ENCODE measurements at regions not wholly inside any gene's neighbourhood (a gene's known extent, or its start where the extent isn't known, plus 50 kb on each side); places are given as distances from the start of the nearest gene placed in this dataset.

- TF ChIP-seq RARB (CRISPR knock-in tag; IDR thresholded peaks at IDR 0.05): no peak
- TF ChIP-seq GLIS3 (CRISPR knock-in tag; IDR thresholded peaks at IDR 0.05): no peak
- TF ChIP-seq SNAI2 (CRISPR knock-in tag; IDR thresholded peaks at IDR 0.05): no peak
- no peak for TF ChIP-seq TOX (CRISPR knock-in tag; IDR thresholded peaks at IDR 0.05; ENCODE audit: borderline replicate concordance)
- TF ChIP-seq BACH2 (CRISPR knock-in tag; IDR thresholded peaks at IDR 0.05; ENCODE audit: borderline replicate concordance): no peak
- TF ChIP-seq ARNTL (CRISPR knock-in tag; IDR thresholded peaks at IDR 0.05; ENCODE audit: borderline replicate concordance, low read depth): no peak
- no peak for TF ChIP-seq ZFP3 (CRISPR knock-in tag; IDR thresholded peaks at IDR 0.05)
- TF ChIP-seq ZC3H10 (CRISPR knock-in tag; IDR thresholded peaks at IDR 0.05): no peak
- TF ChIP-seq CREB5 (CRISPR knock-in tag; IDR thresholded peaks at IDR 0.05; ENCODE audit: low read depth): no peak
- TF ChIP-seq PATZ1 (CRISPR knock-in tag; IDR thresholded peaks at IDR 0.05; ENCODE audit: borderline replicate concordance): no peak
- no peak for TF ChIP-seq ZNF565 (CRISPR knock-in tag; conservative IDR thresholded peaks at IDR 0.05; ENCODE audit: low read depth)
- TF ChIP-seq ZNF8 (CRISPR knock-in tag; IDR thresholded peaks at IDR 0.05): no peak
- TF ChIP-seq POU6F1 (CRISPR knock-in tag; IDR thresholded peaks at IDR 0.05; ENCODE audit: borderline replicate concordance, low read depth): no peak
Observed at GRCh38 chr6:156319707-156320106, 457.5 kb upstream of the ARID1B start.
